Upper lobe of left lung (tissue), 4 donors: ENCODE measurements at regions not wholly inside any gene's neighbourhood (a gene's known extent, or its start where the extent isn't known, plus 50 kb on each side); places are given as distances from the start of the nearest gene placed in this dataset.

Experiments
- CTCF ChIP-seq, 6 experiments: fragments of 450-650 bp in 4 of 6; fragments of 200-600 bp in 2 of 6; sonication (generic) in 2 of 6; IDR thresholded peaks; one replicate each; pipeline ENCODE4 v1.5.1; 2016 to 2019; ENCODE audit warnings: antibody characterized with exemption in 6 of 6
- POLR2AphosphoS5 ChIP-seq, 2 donors: sonication (generic); formaldehyde crosslinking; IDR thresholded peaks; one replicate each; pipeline ENCODE4 v1.5.1; 2017; ENCODE audit warnings: antibody characterized with exemption in 2 of 2

GRCh38 chr1:67935560-67935959, 102.3 kb upstream of the GNG12 start:
- TF ChIP-seq CTCF (IDR thresholded peaks at IDR 0.05): no peak
- TF ChIP-seq POLR2AphosphoS5 (IDR thresholded peaks at IDR 0.05): no peak
